HL-60 (cell line): ENCODE measurements at regions not wholly inside any gene's neighbourhood (a gene's known extent, or its start where the extent isn't known, plus 50 kb on each side); places are given as distances from the start of the nearest gene placed in this dataset.

Source experiments
- GABPA ChIP-seq: IDR thresholded peaks from 2 replicates; pipeline ENCODE4 v1.6.1; 2012; ENCODE audit warnings: low read depth
- POLR2AphosphoS5 ChIP-seq: IDR thresholded peaks from 2 replicates; pipeline ENCODE4 v1.6.1; 2012; ENCODE audit warnings: low read depth
- SPI1 ChIP-seq: IDR thresholded peaks from 2 replicates; pipeline ENCODE4 v1.6.1; 2012; ENCODE audit warnings: low read depth, mild to moderate bottlenecking, borderline replicate concordance
- TF ChIP-seq, protein P1 (sequence below): IDR thresholded peaks from one replicate; pipeline ENCODE4 v1.5.1; 2011; ENCODE audit warnings: low read length, control low read depth, inconsistent platforms; ENCODE audit not compliant: insufficient read depth
- TF ChIP-seq, protein P2 (sequence below): IDR thresholded peaks from 2 replicates; pipeline ENCODE4 v1.6.1; 2012; ENCODE audit warnings: low read depth; ENCODE audit not compliant: insufficient replicate concordance

DNA sequence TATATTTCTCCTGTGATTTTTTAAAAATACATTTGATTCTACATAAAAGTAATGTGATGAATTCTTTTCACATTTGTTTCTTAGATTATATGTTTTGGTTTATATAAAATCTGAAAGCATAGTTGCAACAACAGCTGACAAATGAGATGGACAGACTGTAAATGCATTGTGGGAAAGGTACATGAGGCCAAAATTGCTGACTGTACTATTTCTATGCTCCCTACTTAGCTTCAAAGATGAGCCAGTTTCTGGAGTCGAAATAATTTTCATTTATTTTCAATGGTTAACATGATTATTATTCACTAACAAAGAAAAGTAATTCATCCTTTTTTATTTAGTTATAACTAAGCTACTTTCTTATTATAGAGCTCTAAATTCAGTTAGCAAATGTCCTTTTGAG lies 441.3 kb upstream of the CCNG1 start:
- TF ChIP-seq, protein P1, sequence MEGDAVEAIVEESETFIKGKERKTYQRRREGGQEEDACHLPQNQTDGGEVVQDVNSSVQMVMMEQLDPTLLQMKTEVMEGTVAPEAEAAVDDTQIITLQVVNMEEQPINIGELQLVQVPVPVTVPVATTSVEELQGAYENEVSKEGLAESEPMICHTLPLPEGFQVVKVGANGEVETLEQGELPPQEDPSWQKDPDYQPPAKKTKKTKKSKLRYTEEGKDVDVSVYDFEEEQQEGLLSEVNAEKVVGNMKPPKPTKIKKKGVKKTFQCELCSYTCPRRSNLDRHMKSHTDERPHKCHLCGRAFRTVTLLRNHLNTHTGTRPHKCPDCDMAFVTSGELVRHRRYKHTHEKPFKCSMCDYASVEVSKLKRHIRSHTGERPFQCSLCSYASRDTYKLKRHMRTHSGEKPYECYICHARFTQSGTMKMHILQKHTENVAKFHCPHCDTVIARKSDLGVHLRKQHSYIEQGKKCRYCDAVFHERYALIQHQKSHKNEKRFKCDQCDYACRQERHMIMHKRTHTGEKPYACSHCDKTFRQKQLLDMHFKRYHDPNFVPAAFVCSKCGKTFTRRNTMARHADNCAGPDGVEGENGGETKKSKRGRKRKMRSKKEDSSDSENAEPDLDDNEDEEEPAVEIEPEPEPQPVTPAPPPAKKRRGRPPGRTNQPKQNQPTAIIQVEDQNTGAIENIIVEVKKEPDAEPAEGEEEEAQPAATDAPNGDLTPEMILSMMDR: no peak
- TF ChIP-seq, protein P2, sequence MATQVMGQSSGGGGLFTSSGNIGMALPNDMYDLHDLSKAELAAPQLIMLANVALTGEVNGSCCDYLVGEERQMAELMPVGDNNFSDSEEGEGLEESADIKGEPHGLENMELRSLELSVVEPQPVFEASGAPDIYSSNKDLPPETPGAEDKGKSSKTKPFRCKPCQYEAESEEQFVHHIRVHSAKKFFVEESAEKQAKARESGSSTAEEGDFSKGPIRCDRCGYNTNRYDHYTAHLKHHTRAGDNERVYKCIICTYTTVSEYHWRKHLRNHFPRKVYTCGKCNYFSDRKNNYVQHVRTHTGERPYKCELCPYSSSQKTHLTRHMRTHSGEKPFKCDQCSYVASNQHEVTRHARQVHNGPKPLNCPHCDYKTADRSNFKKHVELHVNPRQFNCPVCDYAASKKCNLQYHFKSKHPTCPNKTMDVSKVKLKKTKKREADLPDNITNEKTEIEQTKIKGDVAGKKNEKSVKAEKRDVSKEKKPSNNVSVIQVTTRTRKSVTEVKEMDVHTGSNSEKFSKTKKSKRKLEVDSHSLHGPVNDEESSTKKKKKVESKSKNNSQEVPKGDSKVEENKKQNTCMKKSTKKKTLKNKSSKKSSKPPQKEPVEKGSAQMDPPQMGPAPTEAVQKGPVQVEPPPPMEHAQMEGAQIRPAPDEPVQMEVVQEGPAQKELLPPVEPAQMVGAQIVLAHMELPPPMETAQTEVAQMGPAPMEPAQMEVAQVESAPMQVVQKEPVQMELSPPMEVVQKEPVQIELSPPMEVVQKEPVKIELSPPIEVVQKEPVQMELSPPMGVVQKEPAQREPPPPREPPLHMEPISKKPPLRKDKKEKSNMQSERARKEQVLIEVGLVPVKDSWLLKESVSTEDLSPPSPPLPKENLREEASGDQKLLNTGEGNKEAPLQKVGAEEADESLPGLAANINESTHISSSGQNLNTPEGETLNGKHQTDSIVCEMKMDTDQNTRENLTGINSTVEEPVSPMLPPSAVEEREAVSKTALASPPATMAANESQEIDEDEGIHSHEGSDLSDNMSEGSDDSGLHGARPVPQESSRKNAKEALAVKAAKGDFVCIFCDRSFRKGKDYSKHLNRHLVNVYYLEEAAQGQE: no peak
- TF ChIP-seq SPI1 (no peak), GABPA (no peak), POLR2AphosphoS5 (no peak)
